ENCODE measurements at regions not wholly inside any gene's neighbourhood (a gene's known extent, or its start where the extent isn't known, plus 50 kb on each side); places are given as distances from the start of the nearest gene placed in this dataset.

DNA sequence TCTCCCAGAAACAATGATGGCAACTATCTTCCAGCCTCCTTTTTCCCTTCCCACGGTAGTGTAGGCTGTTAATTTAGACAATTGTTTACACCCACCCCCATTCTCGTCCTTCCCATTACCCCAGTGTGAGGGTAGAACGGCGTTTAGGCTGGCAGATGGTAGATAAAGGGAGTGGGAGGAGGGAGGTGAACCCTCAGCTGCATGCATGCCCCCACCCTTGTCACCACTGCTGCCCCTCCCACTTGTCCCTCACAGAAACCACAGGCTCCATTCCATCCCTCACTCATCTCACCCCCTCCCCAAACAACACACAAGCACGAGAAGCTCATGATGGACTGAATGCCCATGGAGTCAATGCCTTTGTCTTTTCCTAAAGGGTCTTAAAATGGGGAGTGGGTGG lies 107.9 kb upstream of the PARD3B start:
- ChIA-PET CTCF (no interaction called here), POLR2A (no interaction called here)
- no peak overlapping the region for H3K4me3 ChIP-seq (ENCODE audit: control extremely low read depth in 1 of 5, extremely low read depth in 1 of 5, insufficient read depth in 1 of 5, low read depth in 2 of 5, low read length in 4 of 5)
- no peaks in the 10 kb centered on the region for H3K79me2 ChIP-seq (ENCODE audit: control insufficient read depth, insufficient read depth, low read length)
- H3K4me1 Mint-ChIP-seq = no peaks in the 10 kb centered on the region
- WGBS (ENCODE audit: insufficient coverage) = no CpG with 5 or more reads among the region's 5 CpGs
- no peak overlapping the region for H3K9ac ChIP-seq (ENCODE audit: low read length)
- TF ChIP-seq EZH2 (IDR thresholded peaks at IDR 0.05; ENCODE audit: borderline replicate concordance, insufficient read depth, low read depth, low read length, poor library complexity, severe bottlenecking) = no peak
- no peak for TF ChIP-seq CTCF (IDR thresholded peaks at IDR 0.05)
- H3K27me3 Mint-ChIP-seq = no peaks in the 10 kb centered on the region
- peaks cover 0 to 8% (median 1%) of the 10 kb centered on the region in 3 donors for H3K9me3 ChIP-seq (ENCODE audit: control extremely low read depth in 1 of 3, control insufficient read depth in 2 of 3, insufficient read depth in 1 of 3, low read length in 2 of 3)
- intact Hi-C loops (cut with micrococcal nuclease) = no loop called here
- no peak overlapping the region for H3K4me2 ChIP-seq (replicated peaks; ENCODE audit: low read depth, low read length, poor library complexity, severe bottlenecking)
- H3K36me3 ChIP-seq (replicated peaks in 1 of 2; ENCODE audit: control extremely low read depth in 1 of 2, control insufficient read depth in 1 of 2, extremely low read depth in 1 of 2, insufficient read depth in 2 of 2, low read length in 1 of 2) = no peaks in the 10 kb centered on the region
- no peaks in the 10 kb centered on the region for H3K27me3 ChIP-seq (replicated peaks in 1 of 4; ENCODE audit: control extremely low read depth in 1 of 4, control insufficient read depth in 3 of 4, insufficient read depth in 4 of 4, low read length in 3 of 4)
- H3K4me3 Mint-ChIP-seq = no peak overlapping the region
- H3K27ac Mint-ChIP-seq = no peak overlapping the region
- no peak overlapping the region for H3K27ac ChIP-seq (ENCODE audit: low read length in 2 of 2)
- no peaks in the 10 kb centered on the region for H3K4me1 ChIP-seq (ENCODE audit: control insufficient read depth in 2 of 2, insufficient read depth in 2 of 2, low read length in 2 of 2)
- no peak for ATAC-seq (ENCODE audit: low read depth)
- DNase-seq = no peak
- H4K20me1 ChIP-seq (ENCODE audit: control insufficient read depth, insufficient read depth, low read length, poor library complexity, severe bottlenecking) = no peaks in the 10 kb centered on the region
- H2AFZ ChIP-seq (ENCODE audit: insufficient read depth, low read depth, low read length, poor library complexity, severe bottlenecking) = no peak overlapping the region
- no peaks in the 10 kb centered on the region for H3K9me3 Mint-ChIP-seq (ENCODE audit: insufficient read depth)

DNA sequence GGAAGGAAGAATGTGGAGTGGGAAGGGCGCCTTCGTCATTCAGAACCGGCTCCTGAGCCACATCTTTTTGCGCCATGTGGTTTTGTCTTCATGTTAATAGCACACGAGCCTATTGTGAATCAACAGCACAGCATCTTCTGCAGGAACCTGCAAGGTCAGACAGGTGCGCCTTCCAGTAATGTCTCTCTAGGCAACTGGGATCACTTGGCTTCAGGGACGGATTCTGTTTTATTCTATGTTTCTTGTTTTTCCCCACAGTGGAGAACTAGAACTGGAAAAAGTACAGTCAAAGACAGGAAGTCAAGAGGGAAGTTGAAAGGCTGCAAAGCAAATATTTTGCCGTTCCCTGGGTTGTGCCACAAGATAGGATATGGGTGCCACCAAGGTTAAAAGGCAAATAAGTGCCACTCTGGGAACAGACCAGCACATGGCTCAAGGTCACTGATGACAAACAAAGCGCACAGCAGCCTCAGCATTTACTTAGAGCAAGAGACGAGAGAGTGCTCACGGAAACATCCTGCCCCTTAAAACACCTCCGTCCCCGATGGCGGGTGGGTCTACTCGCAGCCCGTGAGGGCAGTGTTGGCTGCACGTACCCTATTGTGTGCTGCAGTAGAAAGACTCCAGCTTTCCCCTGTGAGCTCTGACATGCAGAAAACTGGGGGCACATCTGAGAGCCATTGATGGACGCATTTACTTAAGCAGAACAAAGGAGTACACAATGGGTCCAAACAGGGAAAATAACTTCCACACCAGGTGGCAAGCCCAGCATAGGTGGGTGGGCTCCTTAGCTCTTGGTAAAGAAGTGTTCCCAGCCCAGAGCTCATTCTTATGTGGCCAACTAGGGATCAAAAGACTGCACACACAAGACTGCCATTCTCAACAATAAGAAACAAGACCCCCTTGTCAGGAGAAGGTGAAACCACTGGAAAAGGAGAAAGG lies 107.2 kb upstream of the PARD3B start:
- no peak overlapping the region for H3K27ac ChIP-seq (ENCODE audit: low read length in 2 of 2)
- Mint-ChIP-seq H3K4me3 (no peak overlapping the region), H3K4me1 (no peaks in the 10 kb centered on the region), H3K27ac (no peak overlapping the region), H3K27me3 (no peaks in the 10 kb centered on the region), H3K9me3 (ENCODE audit: insufficient read depth) (no peaks in the 10 kb centered on the region)
- TF ChIP-seq EZH2 (IDR thresholded peaks at IDR 0.05; ENCODE audit: borderline replicate concordance, insufficient read depth, low read depth, low read length, poor library complexity, severe bottlenecking) = no peak
- no peak for TF ChIP-seq CTCF (IDR thresholded peaks at IDR 0.05)
- DNase-seq (no peak), ATAC-seq (ENCODE audit: low read depth) (no peak)
- WGBS (ENCODE audit: insufficient coverage) = 91% methylated on average over 18 of the region's 18 CpGs
- H3K79me2 ChIP-seq (ENCODE audit: control insufficient read depth, insufficient read depth, low read length) = no peaks in the 10 kb centered on the region
- no peaks in the 10 kb centered on the region for H4K20me1 ChIP-seq (ENCODE audit: control insufficient read depth, insufficient read depth, low read length, poor library complexity, severe bottlenecking)
- intact Hi-C loops (cut with micrococcal nuclease) = no loop called here
- ChIA-PET CTCF (no interaction called here), POLR2A (no interaction called here)
- no peak overlapping the region for H2AFZ ChIP-seq (ENCODE audit: insufficient read depth, low read depth, low read length, poor library complexity, severe bottlenecking)
- H3K27me3 ChIP-seq (replicated peaks in 1 of 4; ENCODE audit: control extremely low read depth in 1 of 4, control insufficient read depth in 3 of 4, insufficient read depth in 4 of 4, low read length in 3 of 4) = no peaks in the 10 kb centered on the region
- no peaks in the 10 kb centered on the region for H3K4me1 ChIP-seq (ENCODE audit: control insufficient read depth in 2 of 2, insufficient read depth in 2 of 2, low read length in 2 of 2)
- H3K4me3 ChIP-seq (ENCODE audit: control extremely low read depth in 1 of 5, extremely low read depth in 1 of 5, insufficient read depth in 1 of 5, low read depth in 2 of 5, low read length in 4 of 5) = no peak overlapping the region
- H3K4me2 ChIP-seq (replicated peaks; ENCODE audit: low read depth, low read length, poor library complexity, severe bottlenecking) = no peak overlapping the region
- H3K9me3 ChIP-seq (ENCODE audit: control extremely low read depth in 1 of 3, control insufficient read depth in 2 of 3, insufficient read depth in 1 of 3, low read length in 2 of 3) = peaks cover 0 to 6% (median 0%) of the 10 kb centered on the region in 3 donors
- H3K36me3 ChIP-seq (replicated peaks in 1 of 2; ENCODE audit: control extremely low read depth in 1 of 2, control insufficient read depth in 1 of 2, extremely low read depth in 1 of 2, insufficient read depth in 2 of 2, low read length in 1 of 2) = no peaks in the 10 kb centered on the region
- no peak overlapping the region for H3K9ac ChIP-seq (ENCODE audit: low read length)
